ENCODE measurements at regions not wholly inside any gene's neighbourhood (a gene's known extent, or its start where the extent isn't known, plus 50 kb on each side); places are given as distances from the start of the nearest gene placed in this dataset.

- no peak overlapping the region for H3K4me3 ChIP-seq (ENCODE audit: low read length)
- no peak for TF ChIP-seq CTCF (conservative IDR thresholded peaks at IDR 0.05; ENCODE audit: low read length)
- DNase-seq (ENCODE audit: low read depth), result peak; percentile 45
Observed at GRCh38 chr6:9532621-9533557, 882.0 kb downstream of the TFAP2A start.

GRCh38 chr6:9527679-9528286, 887.1 kb downstream of the TFAP2A start:
- no peak for TF ChIP-seq CTCF (conservative IDR thresholded peaks at IDR 0.05; ENCODE audit: low read length)
- H3K4me3 ChIP-seq (ENCODE audit: low read length), result no peak overlapping the region
- DNase-seq (ENCODE audit: low read depth), result no peak

- no peak for TF ChIP-seq CTCF (conservative IDR thresholded peaks at IDR 0.05; ENCODE audit: low read length)
- peak; percentile 85 for DNase-seq (ENCODE audit: low read depth)
- no peak overlapping the region for H3K4me3 ChIP-seq (ENCODE audit: low read length)
Observed at GRCh38 chr6:9523462-9523861, 891.4 kb downstream of the TFAP2A start.

GRCh38 chr6:9522101-9522500, 892.8 kb downstream of the TFAP2A start:
- no peak overlapping the region for H3K4me3 ChIP-seq (ENCODE audit: low read length)
- no peak for DNase-seq (ENCODE audit: low read depth)
- TF ChIP-seq CTCF (conservative IDR thresholded peaks at IDR 0.05; ENCODE audit: low read length), result no peak

- TF ChIP-seq CTCF (conservative IDR thresholded peaks at IDR 0.05; ENCODE audit: low read length), result no peak
- no peak overlapping the region for H3K4me3 ChIP-seq (ENCODE audit: low read length)
- DNase-seq (ENCODE audit: low read depth), result no peak
Observed at GRCh38 chr6:9521152-9521530, 893.7 kb downstream of the TFAP2A start.

- TF ChIP-seq CTCF (conservative IDR thresholded peaks at IDR 0.05; ENCODE audit: low read length), result no peak
- peak; percentile 83 for DNase-seq (ENCODE audit: low read depth)
- no peak overlapping the region for H3K4me3 ChIP-seq (ENCODE audit: low read length)
Observed at GRCh38 chr6:9520417-9521151, 894.3 kb downstream of the TFAP2A start.

Data from AG10803 (cell line).